MCF 10A (cell line): ENCODE measurements at regions not wholly inside any gene's neighbourhood (a gene's known extent, or its start where the extent isn't known, plus 50 kb on each side); places are given as distances from the start of the nearest gene placed in this dataset.
"Not testable (repeated sequence)": the region's sequence is repeated elsewhere in the genome, so short reads cannot be mapped to it uniquely, and the experiment has no call there.

Source experiments
- BruUV-seq: library from RNA; stranded (reverse); fragments of 400-500 nt; replicated peaks from 2 replicates; lab custom pipeline; 2021; lab: Mats Ljungman, UMichigan
- CTCF ChIA-PET: fragments of 300-600 bp; sonication (Branson Sonifier 250); formaldehyde crosslinking; extraction: SDS; loops from one replicate; lab custom pipeline; 2021; ENCODE audit warnings: antibody characterized with exemption, inconsistent platforms; lab: Yijun Ruan, JAX
- POLR2A ChIA-PET: fragments of 300-600, 350-650 bp; sonication (Branson Sonifier 250); formaldehyde crosslinking; extraction: SDS; loops from one replicate; lab custom pipeline; 2020; ENCODE audit warnings: antibody characterized with exemption, inconsistent platforms; lab: Yijun Ruan, JAX
- DNase-seq: peaks from one replicate; pipeline ENCODE4 v3.0.0-alpha.2; 2018; ENCODE audit not compliant: unreplicated experiment
- H3K27ac Mint-ChIP-seq: one replicate; pipeline ENCODE4 v1.8.0; 2022; ENCODE audit warnings: mild to moderate bottlenecking, low read depth, mixed read lengths; ENCODE audit not compliant: unreplicated experiment
- H3K27me3 Mint-ChIP-seq: one replicate; pipeline ENCODE4 v1.8.0; 2022; ENCODE audit warnings: mixed read lengths; ENCODE audit not compliant: insufficient read depth, unreplicated experiment
- H3K36me3 Mint-ChIP-seq: one replicate; pipeline ENCODE4 v1.8.0; 2022; ENCODE audit warnings: mild to moderate bottlenecking, moderate library complexity, mixed read lengths; ENCODE audit not compliant: insufficient read depth, unreplicated experiment
- H3K4me1 Mint-ChIP-seq: one replicate; pipeline ENCODE4 v1.8.0; 2022; ENCODE audit warnings: mixed read lengths; ENCODE audit not compliant: insufficient read depth, unreplicated experiment
- H3K4me3 Mint-ChIP-seq: one replicate; pipeline ENCODE4 v1.8.0; 2022; ENCODE audit warnings: mild to moderate bottlenecking, moderate library complexity, mixed read lengths; ENCODE audit not compliant: unreplicated experiment
- H3K9me3 Mint-ChIP-seq: one replicate; pipeline ENCODE4 v1.8.0; 2022; ENCODE audit warnings: mixed read lengths; ENCODE audit not compliant: unreplicated experiment
- intact Hi-C: fragments of 100-400 bp; cut with micrococcal nuclease; formaldehyde crosslinking; loops from 2 replicates; pipeline ENCODE4 v1.14.1; 2022
- TF ChIP-seq, protein P1 (sequence below): fragments of 200-600 bp; IDR thresholded peaks from one replicate; pipeline ENCODE4 v1.8.0; 2022; ENCODE audit warnings: antibody characterized with exemption, mild to moderate bottlenecking; ENCODE audit not compliant: unreplicated experiment

DNA sequence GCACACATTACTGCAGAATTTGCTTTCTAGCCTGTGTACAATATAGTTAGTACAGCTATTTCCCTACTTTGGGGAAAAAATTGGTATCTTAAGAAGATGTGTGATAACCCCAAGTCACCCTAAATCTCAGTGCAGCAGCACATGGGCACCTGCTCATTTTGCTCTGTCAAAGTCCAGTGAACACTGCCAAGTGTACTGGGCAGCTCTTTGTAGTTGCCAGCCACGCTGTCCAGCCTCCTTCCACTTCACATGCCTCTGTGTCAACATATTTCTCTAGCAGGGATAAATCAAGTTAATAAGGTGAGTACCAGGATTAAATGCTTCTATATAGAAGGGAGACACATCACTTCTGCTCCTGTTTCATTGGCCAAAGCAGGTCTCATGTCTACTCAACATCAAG, 87.1 kb upstream of the CDC14C start:
- intact Hi-C loops: no loop called here
- H3K27ac Mint-ChIP-seq: no peak overlapping the region
- H3K27me3 Mint-ChIP-seq: peaks cover 25% of the 10 kb centered on the region
- H3K4me1 Mint-ChIP-seq: peaks cover 12% of the 10 kb centered on the region
- ChIA-PET POLR2A (no interaction called here), CTCF (no interaction called here)
- TF ChIP-seq, protein P1, sequence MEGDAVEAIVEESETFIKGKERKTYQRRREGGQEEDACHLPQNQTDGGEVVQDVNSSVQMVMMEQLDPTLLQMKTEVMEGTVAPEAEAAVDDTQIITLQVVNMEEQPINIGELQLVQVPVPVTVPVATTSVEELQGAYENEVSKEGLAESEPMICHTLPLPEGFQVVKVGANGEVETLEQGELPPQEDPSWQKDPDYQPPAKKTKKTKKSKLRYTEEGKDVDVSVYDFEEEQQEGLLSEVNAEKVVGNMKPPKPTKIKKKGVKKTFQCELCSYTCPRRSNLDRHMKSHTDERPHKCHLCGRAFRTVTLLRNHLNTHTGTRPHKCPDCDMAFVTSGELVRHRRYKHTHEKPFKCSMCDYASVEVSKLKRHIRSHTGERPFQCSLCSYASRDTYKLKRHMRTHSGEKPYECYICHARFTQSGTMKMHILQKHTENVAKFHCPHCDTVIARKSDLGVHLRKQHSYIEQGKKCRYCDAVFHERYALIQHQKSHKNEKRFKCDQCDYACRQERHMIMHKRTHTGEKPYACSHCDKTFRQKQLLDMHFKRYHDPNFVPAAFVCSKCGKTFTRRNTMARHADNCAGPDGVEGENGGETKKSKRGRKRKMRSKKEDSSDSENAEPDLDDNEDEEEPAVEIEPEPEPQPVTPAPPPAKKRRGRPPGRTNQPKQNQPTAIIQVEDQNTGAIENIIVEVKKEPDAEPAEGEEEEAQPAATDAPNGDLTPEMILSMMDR: no peak
- no peaks in the 10 kb centered on the region for H3K9me3 Mint-ChIP-seq
- no TSS peak for BruUV-seq
- H3K36me3 Mint-ChIP-seq: no peaks in the 10 kb centered on the region
- DNase-seq: no peak
- no peak overlapping the region for H3K4me3 Mint-ChIP-seq

GRCh38 chr7:48839108-48839507, 85.2 kb upstream of the CDC14C start:
- intact Hi-C loops: no loop called here
- no peaks in the 10 kb centered on the region for H3K36me3 Mint-ChIP-seq
- DNase-seq: peak; percentile 65
- no peaks in the 10 kb centered on the region for H3K9me3 Mint-ChIP-seq
- BruUV-seq: no TSS peak
- peaks cover 7% of the 10 kb centered on the region for H3K27me3 Mint-ChIP-seq
- H3K4me3 Mint-ChIP-seq: no peak overlapping the region
- H3K27ac Mint-ChIP-seq: no peak overlapping the region
- POLR2A ChIA-PET: no interaction called here
- CTCF ChIA-PET: interaction anchor here (0.6 kb wide), 1 partner anchor 56 kb away, joined by 3 read pairs; no protein-coding TSS in a partner anchor
- peaks cover 12% of the 10 kb centered on the region for H3K4me1 Mint-ChIP-seq
- TF ChIP-seq, protein P1: no peak

DNA sequence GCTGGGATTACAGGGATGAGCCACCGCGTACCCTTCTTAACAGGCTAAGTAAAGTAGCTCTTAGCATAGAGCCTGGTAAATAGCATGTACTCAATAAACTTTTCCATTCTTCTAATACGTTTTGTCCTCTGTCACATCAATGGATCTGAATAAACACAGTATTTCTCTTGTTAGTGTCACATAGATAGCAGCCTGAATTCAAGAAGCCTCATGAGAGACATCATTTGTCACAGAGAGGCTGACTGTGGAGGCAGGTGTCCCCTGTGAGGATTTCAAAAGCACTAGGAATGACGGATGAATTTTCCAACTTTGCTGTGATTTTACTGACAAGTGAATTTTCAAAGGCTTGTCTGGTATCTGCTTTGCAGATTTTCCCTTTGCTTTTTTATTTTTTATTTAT, 82.6 kb upstream of the CDC14C start:
- H3K36me3 Mint-ChIP-seq: no peaks in the 10 kb centered on the region
- TF ChIP-seq, protein P1: no peak
- POLR2A ChIA-PET: no interaction called here
- no TSS peak for BruUV-seq
- no peak overlapping the region for H3K27ac Mint-ChIP-seq
- no peak overlapping the region for H3K4me3 Mint-ChIP-seq
- intact Hi-C loops: no loop called here
- no peak for DNase-seq
- peaks cover 12% of the 10 kb centered on the region for H3K4me1 Mint-ChIP-seq
- CTCF ChIA-PET: no interaction called here
- no peaks in the 10 kb centered on the region for H3K9me3 Mint-ChIP-seq
- no peaks in the 10 kb centered on the region for H3K27me3 Mint-ChIP-seq

DNA sequence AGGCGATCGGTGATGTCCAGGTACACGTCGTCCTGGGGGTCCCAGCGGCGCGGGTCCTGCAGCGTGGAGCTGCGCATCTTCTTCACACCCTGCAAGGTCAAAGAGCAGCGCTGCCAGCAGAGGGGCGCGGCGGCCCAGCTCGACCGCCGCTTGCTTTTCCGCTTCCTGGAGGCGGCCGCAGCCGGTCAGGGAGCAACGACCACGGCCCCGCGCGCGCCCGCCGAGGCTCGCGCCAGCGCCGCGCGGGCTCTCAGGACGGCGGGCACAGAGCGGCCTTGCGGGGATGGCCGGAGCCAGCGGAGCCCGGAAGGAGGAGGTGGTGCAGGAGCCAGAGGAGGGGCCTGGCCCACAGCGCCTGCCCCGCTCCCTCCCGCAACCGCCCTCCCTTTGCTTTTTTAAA, 76.4 kb upstream of the CDC14C start:
- ChIA-PET POLR2A (no interaction called here), CTCF (no interaction called here)
- no peak overlapping the region for H3K4me3 Mint-ChIP-seq
- no peak for DNase-seq
- TF ChIP-seq, protein P1: no peak
- H3K27me3 Mint-ChIP-seq: no peaks in the 10 kb centered on the region
- H3K4me1 Mint-ChIP-seq: no peaks in the 10 kb centered on the region
- intact Hi-C loops: no loop called here
- no TSS peak for BruUV-seq
- H3K27ac Mint-ChIP-seq: no peak overlapping the region
- H3K36me3 Mint-ChIP-seq: no peaks in the 10 kb centered on the region
- no peaks in the 10 kb centered on the region for H3K9me3 Mint-ChIP-seq

DNA sequence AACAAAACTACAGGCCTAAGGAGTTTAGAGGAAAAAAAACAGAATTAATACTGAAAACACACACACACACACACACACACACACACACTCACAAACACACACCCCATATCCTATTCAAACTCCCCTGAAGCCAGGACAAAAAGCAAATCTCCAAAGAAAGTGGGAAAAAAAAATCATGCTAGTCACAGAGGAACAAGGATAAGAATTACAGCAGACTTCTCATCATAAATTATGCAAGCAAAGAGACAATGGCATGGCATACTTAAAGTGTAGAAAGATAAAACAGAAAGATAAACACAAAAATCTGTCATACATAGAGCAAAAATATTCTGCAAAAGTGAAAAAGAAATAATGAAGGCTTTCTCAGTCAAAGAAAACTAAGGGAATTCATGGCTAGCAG, 63.9 kb upstream of the CDC14C start:
- DNase-seq, H3K4me3 Mint-ChIP-seq, BruUV-seq, H3K4me1 Mint-ChIP-seq, CTCF ChIA-PET, intact Hi-C loops, POLR2A ChIA-PET, H3K36me3 Mint-ChIP-seq, H3K27ac Mint-ChIP-seq: not testable (repeated sequence)
- peaks cover 13% of the 10 kb centered on the region for H3K27me3 Mint-ChIP-seq
- H3K9me3 Mint-ChIP-seq: peaks cover 17% of the 10 kb centered on the region
